ENCODE measurements at regions not wholly inside any gene's neighbourhood (a gene's known extent, or its start where the extent isn't known, plus 50 kb on each side); places are given as distances from the start of the nearest gene placed in this dataset.
"Not testable (repeated sequence)": the region's sequence is repeated elsewhere in the genome, so short reads cannot be mapped to it uniquely, and the experiment has no call there.

- no peak for DNase-seq
Observed at GRCh38 chr6:50353603-50354002, 303.9 kb upstream of the DEFB112 start.

DNA sequence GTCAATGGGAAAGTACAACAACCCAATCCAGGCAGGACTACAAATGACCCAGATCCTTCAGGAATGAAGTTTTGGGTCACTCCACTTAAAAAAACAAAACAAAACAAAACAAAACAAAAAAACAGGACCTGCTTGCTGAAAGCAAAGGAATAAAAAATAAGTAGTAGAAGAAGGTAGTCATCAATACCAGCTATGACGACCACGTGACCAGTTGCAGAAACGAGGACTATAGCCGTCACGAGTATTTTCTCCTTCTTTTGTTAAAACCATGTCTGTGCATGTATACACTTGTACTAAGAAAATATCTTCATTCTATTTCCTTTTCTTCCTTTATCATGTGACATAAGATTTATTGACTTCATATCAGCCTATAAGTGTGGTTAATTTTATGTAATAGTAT, 308.4 kb upstream of the DEFB112 start:
- no peak for DNase-seq

- no peak for DNase-seq
Observed at GRCh38 chr6:50361641-50362331, 312.1 kb upstream of the DEFB112 start.

- no peak for DNase-seq
Observed at GRCh38 chr6:50362706-50363105, 313.0 kb upstream of the DEFB112 start.

DNA sequence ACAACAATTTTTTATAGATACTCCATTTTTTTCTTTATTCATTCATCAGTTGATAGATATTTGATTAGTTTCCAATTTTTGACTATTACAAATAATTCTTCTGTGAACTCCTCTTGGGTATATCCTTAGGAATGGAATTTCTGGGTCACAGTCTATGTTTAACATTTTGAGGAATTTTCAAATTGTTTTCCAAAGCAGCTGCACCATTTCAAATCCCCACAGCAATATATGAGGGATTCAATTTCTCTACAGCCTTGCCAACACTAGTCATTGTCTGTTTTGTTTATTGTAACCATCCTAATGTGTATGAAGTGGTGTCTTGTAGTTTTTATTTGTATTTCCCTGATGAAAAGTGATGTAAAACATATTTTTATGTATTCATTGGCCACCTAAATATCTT, 320.3 kb upstream of the DEFB112 start:
- no peak for DNase-seq

GRCh38 chr6:50380406-50381098, 330.8 kb upstream of the DEFB112 start:
- no peak for DNase-seq

- DNase-seq: no peak
Observed at GRCh38 chr6:50381099-50381415, 331.3 kb upstream of the DEFB112 start.

DNA sequence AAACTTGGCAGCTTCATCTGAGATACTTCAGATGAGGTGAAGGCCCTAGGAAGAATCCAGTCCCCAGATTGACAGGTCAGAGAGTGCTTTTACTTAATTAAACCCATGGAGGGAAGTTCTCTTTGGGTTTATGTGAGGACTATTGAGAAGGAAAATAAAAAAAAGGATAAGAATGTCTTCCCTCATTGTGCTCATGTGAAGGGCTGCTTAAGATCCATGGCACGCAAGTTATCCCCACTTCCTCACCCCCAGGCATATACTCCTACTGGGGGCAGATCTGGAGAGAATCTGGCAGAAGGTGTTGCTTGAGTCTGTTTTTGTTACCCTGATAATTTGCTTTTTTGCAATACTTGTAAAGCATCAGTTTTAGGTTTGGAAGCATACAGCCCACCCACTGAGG, 322.9 kb upstream of the TFAP2D start:
- DNase-seq: no peak

DNA sequence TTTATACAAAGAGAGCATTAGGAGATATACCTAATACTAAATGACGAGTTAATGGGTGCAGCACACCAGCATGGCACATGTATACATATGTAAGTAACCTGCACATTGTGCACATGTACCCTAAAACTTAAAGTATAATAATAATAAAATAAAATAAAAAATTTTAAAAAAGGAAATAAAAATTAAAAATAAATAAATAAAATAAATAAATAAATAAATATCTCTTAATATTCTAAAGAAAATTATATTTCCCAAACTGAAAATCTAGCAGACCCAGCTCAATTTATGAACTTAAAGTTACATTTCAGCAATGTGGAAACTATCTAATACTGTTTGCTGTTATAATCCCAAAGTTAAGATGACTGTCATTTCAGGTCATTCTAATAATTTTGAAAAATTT, 319.2 kb upstream of the TFAP2D start:
- not testable (repeated sequence) for DNase-seq

DNA sequence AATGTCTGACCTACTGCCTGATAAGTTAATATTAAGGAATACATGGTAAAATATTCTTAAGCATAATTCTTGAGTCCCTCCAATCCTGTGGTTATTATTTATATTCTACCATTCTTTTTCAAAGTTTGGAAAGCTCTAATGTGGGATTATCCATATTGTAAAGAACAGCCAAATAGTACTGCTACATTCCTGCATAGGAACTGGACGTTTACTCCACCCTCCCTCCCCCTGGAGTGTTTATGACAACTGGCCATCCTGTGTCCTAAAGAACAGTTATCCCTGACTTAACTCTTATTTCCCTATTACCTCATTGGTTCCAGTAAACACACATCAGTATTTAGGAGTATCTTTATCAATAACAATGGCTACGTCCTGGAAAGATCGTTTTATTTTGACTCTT, 308.7 kb upstream of the TFAP2D start:
- DNase-seq: no peak

DNA sequence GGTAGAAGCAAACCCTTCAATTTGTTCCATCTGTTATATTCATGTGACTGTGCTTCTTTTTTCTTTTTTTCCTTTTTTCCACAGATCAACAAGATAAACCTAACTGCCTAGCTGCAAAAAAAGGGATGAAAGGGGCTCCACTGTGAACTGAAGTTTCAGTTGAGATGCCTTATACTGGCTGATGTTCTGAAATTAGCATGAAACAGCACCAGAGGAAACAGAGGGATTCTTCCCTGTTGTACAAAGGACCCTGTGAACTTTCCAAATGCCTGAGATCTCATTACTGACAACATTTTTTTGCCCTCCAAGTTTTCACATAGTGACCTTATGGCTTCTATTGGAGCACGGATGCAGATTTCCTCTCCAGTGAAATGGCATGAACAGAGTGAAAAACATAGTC, 302.7 kb upstream of the TFAP2D start:
- DNase-seq: no peak

DNA sequence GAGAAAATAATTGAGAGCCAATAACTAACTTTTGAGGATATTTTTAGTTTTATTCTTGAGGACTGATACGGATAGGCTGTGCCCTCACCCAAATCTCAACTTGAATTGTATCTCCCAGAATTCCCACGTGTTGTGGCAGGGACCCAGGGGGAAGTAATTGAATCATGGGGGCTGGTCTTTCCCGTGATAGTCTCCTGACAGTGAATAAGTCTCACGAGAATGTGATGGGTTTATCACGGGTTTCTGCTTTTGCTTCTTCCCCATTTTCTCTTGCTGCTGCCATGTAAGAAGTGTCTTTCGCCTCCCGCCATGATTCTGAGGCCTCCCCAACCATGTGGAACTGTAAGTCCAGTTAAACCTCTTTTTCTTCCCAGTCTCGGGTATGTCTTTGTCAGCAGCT, 292.3 kb upstream of the TFAP2D start:
- DNase-seq: not testable (repeated sequence)

- DNase-seq: no peak
Observed at GRCh38 chr6:50427267-50427666, 286.1 kb upstream of the TFAP2D start.

DNA sequence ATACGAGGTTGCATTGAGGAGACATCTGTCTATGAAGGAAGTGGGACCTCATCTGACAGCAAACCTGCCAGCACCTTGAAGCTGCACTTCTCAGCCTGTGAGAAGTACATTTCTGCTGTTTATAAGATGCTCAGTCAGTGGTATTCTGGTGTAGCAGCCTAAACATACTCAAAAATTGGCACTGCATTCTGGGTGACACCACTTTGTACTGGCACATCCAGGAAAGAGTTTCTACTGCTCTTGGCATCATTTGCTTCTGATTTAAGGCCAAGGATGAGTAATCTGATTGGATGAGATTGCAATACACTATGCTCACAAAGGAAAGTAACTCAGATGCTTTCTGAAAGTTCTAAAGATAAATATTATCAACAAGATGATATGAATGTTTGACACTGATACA, 275.4 kb upstream of the TFAP2D start:
- no peak for DNase-seq

DNA sequence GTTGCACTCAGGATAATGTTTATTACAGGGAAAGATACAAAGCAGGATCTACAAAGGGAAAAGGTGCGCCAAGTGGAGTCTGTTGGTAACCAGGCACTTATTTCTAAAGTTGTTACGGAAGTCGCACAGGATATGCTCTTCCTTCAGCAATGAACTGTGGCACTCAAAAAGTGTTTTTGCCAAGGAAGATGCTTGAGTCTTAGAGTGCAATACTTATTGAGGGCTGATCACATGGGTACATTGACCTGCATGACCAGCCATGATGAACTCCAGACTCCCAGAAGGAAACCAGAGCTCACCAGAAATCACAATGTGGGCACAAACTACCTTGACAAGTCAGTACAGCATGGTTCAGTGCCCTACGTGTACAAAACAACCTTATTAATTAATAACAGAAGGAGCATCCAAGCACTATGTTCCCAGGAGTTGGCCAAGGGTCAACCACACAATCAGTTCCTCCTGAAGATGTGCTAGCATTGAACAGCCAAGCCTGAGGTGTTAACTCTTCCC, 270.7 kb upstream of the TFAP2D start:
- DNase-seq: no peak

DNA sequence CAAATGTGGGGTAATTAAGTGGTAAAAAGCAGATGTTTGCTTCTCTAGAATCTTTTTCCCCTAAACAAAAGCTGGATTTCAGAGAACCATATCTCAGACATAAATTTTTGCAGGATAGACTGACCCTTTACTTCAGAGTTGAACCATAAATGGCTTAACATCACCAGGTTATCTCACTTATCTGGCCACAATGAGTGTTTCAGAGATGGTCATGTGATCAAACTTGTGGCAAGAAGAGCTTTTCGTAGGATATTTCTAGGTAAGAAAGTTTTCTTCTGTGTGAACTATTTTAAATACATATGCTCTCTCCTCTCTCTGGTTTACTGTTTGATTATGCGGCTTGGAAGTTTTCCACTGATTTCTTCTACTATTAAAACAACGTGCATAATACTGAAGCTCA, 270.2 kb upstream of the TFAP2D start:
- no peak for DNase-seq

GRCh38 chr6:50449128-50449527, 264.2 kb upstream of the TFAP2D start:
- DNase-seq: no peak

DNA sequence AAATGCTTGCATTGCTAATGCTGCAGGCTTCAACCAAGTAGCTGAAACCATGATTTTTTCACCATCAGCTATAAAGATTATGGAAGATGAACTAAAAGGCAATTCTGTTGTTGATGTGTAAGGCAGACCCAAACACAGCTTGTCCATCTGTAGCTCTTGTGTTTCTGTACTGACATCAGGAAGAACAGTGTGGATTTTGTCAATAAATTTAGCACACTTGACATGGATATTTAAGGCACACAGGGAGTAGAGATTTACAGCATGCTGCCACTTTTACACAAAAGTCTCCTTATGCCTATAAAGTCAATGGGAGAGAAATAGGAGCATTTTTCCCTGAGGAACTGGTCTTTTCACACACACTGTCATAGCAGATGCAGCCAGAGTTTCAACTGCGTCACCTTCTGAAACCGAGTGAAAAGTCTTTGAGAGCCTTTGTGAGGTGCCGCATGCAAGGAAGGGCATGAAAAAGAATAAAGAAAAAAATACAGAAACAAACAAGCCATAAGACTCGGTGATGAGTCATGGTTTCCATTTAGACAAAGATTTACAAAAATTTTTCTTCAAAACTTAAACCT, 261.4 kb upstream of the TFAP2D start:
- DNase-seq: no peak

GRCh38 chr6:50455029-50455428, 258.3 kb upstream of the TFAP2D start:
- DNase-seq: no peak

GRCh38 chr6:50457351-50457750, 256.0 kb upstream of the TFAP2D start:
- DNase-seq: no peak

GRCh38 chr6:50461696-50462095, 251.6 kb upstream of the TFAP2D start:
- no peak for DNase-seq

DNA sequence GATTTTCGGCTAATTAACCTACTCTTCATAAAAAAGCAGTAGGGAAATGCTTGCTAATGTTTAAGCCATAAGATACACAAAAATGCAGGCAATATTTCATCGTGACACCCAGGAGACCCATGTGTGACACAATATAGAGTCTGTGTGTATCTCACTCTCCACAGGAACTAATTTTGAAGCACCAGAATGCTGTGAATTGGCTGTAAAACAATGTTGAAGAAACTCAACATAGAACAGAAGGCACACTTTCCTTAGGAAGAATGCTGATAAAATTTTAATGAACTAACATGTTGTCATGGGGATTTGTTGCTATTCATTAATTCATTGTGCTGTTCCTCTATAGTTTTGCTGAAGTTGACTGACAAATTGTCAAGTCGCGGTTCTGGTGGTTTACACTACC, 249.4 kb upstream of the TFAP2D start:
- DNase-seq: no peak

DNA sequence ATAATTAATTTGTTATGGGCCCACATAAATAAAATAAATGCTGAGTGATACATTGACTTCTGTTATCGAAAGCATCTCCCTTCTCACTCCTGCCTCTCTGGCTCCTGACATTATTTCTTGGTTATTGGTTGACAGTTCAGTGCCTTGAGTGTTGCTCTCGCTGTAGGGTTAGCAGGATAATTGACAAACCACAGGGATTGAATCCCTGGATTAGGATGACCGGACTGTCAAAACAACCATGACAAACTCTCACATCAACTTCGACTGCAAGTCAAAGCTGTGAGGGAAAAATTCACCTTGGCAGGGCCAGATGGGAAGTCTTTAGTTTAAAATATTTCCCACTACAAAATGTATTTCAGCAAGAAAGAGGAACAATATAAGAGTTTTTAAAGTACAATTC, 245.4 kb upstream of the TFAP2D start:
- DNase-seq: no peak

- DNase-seq: no peak
Observed at GRCh38 chr6:50471041-50471440, 242.3 kb upstream of the TFAP2D start.
